Thyroid gland (tissue), 4 donors: ENCODE measurements at regions not wholly inside any gene's neighbourhood (a gene's known extent, or its start where the extent isn't known, plus 50 kb on each side); places are given as distances from the start of the nearest gene placed in this dataset.

Experiments used
- DNase-seq, 2 donors: peaks; one replicate each; pipeline ENCODE4 v3.0.0-alpha.2; 2019
- H3K27ac ChIP-seq, 3 donors: fragments of 200-600 bp; sonication (generic); 1 replicate in 2 of 3; 2 replicates in 1 of 3; pipeline ENCODE4 v1.5.1; 2016 to 2019; ENCODE audit warnings: mild to moderate bottlenecking in 1 of 3, moderate library complexity in 1 of 3
- H3K27me3 ChIP-seq: fragments of 200-600 bp; sonication (generic); one replicate; pipeline ENCODE4 v1.5.1; 2019
- H3K36me3 ChIP-seq, 2 donors: fragments of 200-600 bp; sonication (generic); one replicate each; pipeline ENCODE4 v1.5.1; 2016 to 2019
- H3K4me1 ChIP-seq, 2 donors: fragments of 200-600 bp; sonication (generic); one replicate each; pipeline ENCODE4 v1.5.1; 2017 to 2019
- H3K4me3 ChIP-seq, 3 donors: fragments of 200-600 bp; sonication (generic); replicated peaks in 1 of 3; 1 replicate in 2 of 3; 2 replicates in 1 of 3; pipeline ENCODE4 v1.5.1; 2016; ENCODE audit warnings: mild to moderate bottlenecking in 1 of 3
- H3K9me3 ChIP-seq: fragments of 200-600 bp; sonication (generic); one replicate; pipeline ENCODE4 v1.5.1; 2017
- POLR2A ChIP-seq, 2 donors: fragments of 450-650 bp; IDR thresholded peaks; one replicate each; pipeline ENCODE4 v1.6.1; 2017; ENCODE audit warnings: antibody characterized with exemption in 2 of 2, mild to moderate bottlenecking in 2 of 2, moderate library complexity in 1 of 2
- WGBS, 2 donors: methylation state at CpG; one replicate each; pipeline ENCODE4 v1.1.5; 2017; 5-methylcytosine and 5-hydroxymethylcytosine counted together
- intact Hi-C: fragments of 100-400 bp; cut with DNase I; formaldehyde crosslinking; loops from one replicate; pipeline ENCODE4 v1.15.1; 2023
- TF ChIP-seq, protein P1 (sequence below), 6 experiments: fragments of 200-600 bp in 3 of 6; fragments of 450-650 bp in 3 of 6; sonication (generic) in 3 of 6; IDR thresholded peaks; one replicate each; pipeline ENCODE4 v1.5.1; 2016 to 2019; ENCODE audit warnings: antibody characterized with exemption in 6 of 6, mild to moderate bottlenecking in 2 of 6, inconsistent platforms in 1 of 6, moderate library complexity in 1 of 6

DNA sequence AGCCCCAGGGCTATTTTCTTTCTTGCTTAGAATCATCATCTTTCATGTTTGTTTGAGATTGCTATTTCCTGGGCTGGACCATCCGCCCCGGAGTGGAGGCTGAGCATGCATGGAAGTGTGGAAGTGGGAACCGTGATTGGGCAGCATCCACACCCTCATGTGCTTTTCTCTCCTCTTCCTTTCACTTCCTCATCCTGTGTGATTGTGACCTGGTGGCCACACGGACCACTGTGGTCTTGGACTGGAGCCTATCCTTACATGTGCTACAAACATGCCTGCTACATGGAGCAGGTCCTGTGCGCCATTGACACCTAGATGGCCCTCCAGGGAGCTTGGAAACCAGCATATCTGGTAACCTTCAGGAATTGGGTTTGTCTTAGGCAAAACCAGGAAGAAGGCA is 175.9 kb upstream of the LCORL start:
- H3K27ac ChIP-seq = no peak overlapping the region
- no peaks in the 10 kb centered on the region for H3K36me3 ChIP-seq
- intact Hi-C loops = no loop called here
- DNase-seq = no peak
- 79 to 84% methylated on average over 5 of the region's 5 CpGs for WGBS, 2 donors
- no peaks in the 10 kb centered on the region for H3K9me3 ChIP-seq
- H3K27me3 ChIP-seq = no peaks in the 10 kb centered on the region
- H3K4me1 ChIP-seq = no peaks in the 10 kb centered on the region
- no peak for TF ChIP-seq POLR2A (IDR thresholded peaks at IDR 0.05)
- TF ChIP-seq, protein P1, sequence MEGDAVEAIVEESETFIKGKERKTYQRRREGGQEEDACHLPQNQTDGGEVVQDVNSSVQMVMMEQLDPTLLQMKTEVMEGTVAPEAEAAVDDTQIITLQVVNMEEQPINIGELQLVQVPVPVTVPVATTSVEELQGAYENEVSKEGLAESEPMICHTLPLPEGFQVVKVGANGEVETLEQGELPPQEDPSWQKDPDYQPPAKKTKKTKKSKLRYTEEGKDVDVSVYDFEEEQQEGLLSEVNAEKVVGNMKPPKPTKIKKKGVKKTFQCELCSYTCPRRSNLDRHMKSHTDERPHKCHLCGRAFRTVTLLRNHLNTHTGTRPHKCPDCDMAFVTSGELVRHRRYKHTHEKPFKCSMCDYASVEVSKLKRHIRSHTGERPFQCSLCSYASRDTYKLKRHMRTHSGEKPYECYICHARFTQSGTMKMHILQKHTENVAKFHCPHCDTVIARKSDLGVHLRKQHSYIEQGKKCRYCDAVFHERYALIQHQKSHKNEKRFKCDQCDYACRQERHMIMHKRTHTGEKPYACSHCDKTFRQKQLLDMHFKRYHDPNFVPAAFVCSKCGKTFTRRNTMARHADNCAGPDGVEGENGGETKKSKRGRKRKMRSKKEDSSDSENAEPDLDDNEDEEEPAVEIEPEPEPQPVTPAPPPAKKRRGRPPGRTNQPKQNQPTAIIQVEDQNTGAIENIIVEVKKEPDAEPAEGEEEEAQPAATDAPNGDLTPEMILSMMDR (IDR thresholded peaks at IDR 0.05) = no peak
- no peak overlapping the region for H3K4me3 ChIP-seq

- 54 to 57% methylated on average over 6 of the region's 6 CpGs for WGBS, 2 donors
- TF ChIP-seq, protein P1 (IDR thresholded peaks at IDR 0.05) = no peak
- no peak for TF ChIP-seq POLR2A (IDR thresholded peaks at IDR 0.05)
- intact Hi-C loops = no loop called here
Observed at GRCh38 chr4:18194278-18194677, 172.7 kb upstream of the LCORL start.

DNA sequence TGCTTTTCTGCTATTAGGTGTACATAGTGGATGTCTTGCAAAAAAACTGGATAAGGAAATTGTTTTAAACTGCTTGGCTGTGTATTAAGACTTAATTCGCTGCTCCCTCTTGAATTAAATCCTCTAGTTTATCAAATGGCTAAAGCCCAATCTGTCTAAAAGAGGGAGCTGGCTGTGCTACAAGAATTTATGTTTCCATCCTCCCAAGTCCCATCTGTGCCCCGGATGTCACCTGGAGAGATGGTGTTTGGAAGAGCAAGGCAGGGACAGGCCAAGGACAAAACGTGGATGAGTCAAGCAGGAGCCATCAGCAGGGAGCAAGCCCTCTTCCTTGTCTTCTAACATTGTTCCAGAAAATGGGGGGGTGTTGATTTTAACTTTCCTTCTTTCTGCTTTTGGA is 171.3 kb upstream of the LCORL start:
- WGBS, 2 donors = 60 to 66% methylated on average over 3 of the region's 3 CpGs
- no peak for TF ChIP-seq POLR2A (IDR thresholded peaks at IDR 0.05)
- TF ChIP-seq, protein P1 (IDR thresholded peaks at IDR 0.05) = no peak
- no peaks in the 10 kb centered on the region for H3K9me3 ChIP-seq
- no peak overlapping the region for H3K27ac ChIP-seq
- no peaks in the 10 kb centered on the region for H3K27me3 ChIP-seq
- H3K36me3 ChIP-seq = no peaks in the 10 kb centered on the region
- no peak for DNase-seq
- H3K4me3 ChIP-seq = no peak overlapping the region
- no peaks in the 10 kb centered on the region for H3K4me1 ChIP-seq
- intact Hi-C loops = no loop called here

More at GRCh38 chr4:18194278-18194677, 172.7 kb upstream of the LCORL start:
- DNase-seq = no peak
- H3K4me3 ChIP-seq = no peak overlapping the region
- H3K4me1 ChIP-seq = no peaks in the 10 kb centered on the region
- H3K27me3 ChIP-seq = no peaks in the 10 kb centered on the region
- no peaks in the 10 kb centered on the region for H3K9me3 ChIP-seq
- no peak overlapping the region for H3K27ac ChIP-seq
- H3K36me3 ChIP-seq = no peaks in the 10 kb centered on the region

- no peaks in the 10 kb centered on the region for H3K4me1 ChIP-seq
- no peak for DNase-seq
- 93 to 95% methylated on average over 2 of the region's 2 CpGs for WGBS, 2 donors
- no peaks in the 10 kb centered on the region for H3K36me3 ChIP-seq
- H3K27ac ChIP-seq = no peak overlapping the region
- no peak overlapping the region for H3K4me3 ChIP-seq
- no peaks in the 10 kb centered on the region for H3K9me3 ChIP-seq
- intact Hi-C loops = no loop called here
- TF ChIP-seq, protein P1 (IDR thresholded peaks at IDR 0.05) = no peak
- TF ChIP-seq POLR2A (IDR thresholded peaks at IDR 0.05) = no peak
- no peaks in the 10 kb centered on the region for H3K27me3 ChIP-seq
Observed at GRCh38 chr4:18185491-18185890, 163.9 kb upstream of the LCORL start.

DNA sequence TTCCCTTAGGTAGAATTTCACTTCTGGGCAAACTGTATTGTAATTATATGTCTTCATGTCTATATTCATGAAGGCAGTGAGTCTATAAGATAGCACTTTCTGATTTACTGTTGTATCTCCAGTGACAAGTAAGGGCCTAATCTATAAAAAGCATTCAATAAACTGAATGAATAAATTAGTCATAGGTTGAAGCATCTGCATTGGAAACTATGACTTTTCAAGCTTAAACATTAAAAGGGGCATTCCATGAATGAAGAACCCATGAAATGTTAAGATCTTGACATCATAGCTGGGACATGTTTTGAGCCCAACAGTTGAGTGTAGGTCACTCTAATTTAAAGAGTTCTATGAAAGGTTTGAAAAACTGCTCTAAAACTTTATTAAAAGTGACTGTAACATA is 159.3 kb upstream of the LCORL start:
- Histone ChIP-seq H3K27me3 (no peaks in the 10 kb centered on the region), H3K36me3 (no peaks in the 10 kb centered on the region), H3K9me3 (no peaks in the 10 kb centered on the region), H3K4me1 (no peaks in the 10 kb centered on the region), H3K27ac (no peak overlapping the region), H3K4me3 (no peak overlapping the region)
- DNase-seq = no peak
- no peak for TF ChIP-seq POLR2A (IDR thresholded peaks at IDR 0.05)
- TF ChIP-seq, protein P1 (IDR thresholded peaks at IDR 0.05) = no peak
- intact Hi-C loops = no loop called here
